Ishikawa (cell line): ENCODE measurements at regions not wholly inside any gene's neighbourhood (a gene's known extent, or its start where the extent isn't known, plus 50 kb on each side); places are given as distances from the start of the nearest gene placed in this dataset.

ENCODE experiments used
- CEBPB ChIP-seq: IDR thresholded peaks from 2 replicates; pipeline ENCODE4 v1.6.1; 2012
- CREB1 ChIP-seq: IDR thresholded peaks from 2 replicates; pipeline ENCODE4 v1.6.1; 2012; ENCODE audit warnings: low read depth
- EGR1 ChIP-seq: IDR thresholded peaks from 2 replicates; pipeline ENCODE4 v1.6.1; 2012
- EP300 ChIP-seq: IDR thresholded peaks from 2 replicates; pipeline ENCODE4 v1.6.1; 2012; ENCODE audit warnings: borderline replicate concordance
- FOXM1 ChIP-seq: IDR thresholded peaks from 2 replicates; pipeline ENCODE4 v1.6.1; 2012; ENCODE audit warnings: low read depth, borderline replicate concordance
- MAX ChIP-seq: IDR thresholded peaks from 2 replicates; pipeline ENCODE4 v1.6.1; 2012
- NFIC ChIP-seq: IDR thresholded peaks from 2 replicates; pipeline ENCODE4 v1.6.1; 2012
- RAD21 ChIP-seq: IDR thresholded peaks from 2 replicates; pipeline ENCODE4 v1.6.1; 2012; ENCODE audit warnings: low read depth
- REST ChIP-seq: IDR thresholded peaks from 2 replicates; pipeline ENCODE4 v1.6.1; 2012; ENCODE audit warnings: low read depth, mild to moderate bottlenecking
- TAF1 ChIP-seq: IDR thresholded peaks from 2 replicates; pipeline ENCODE4 v1.6.1; 2012; ENCODE audit warnings: low read depth, mild to moderate bottlenecking
- TCF12 ChIP-seq: IDR thresholded peaks from 2 replicates; pipeline ENCODE4 v1.6.1; 2012; ENCODE audit warnings: low read depth
- TEAD4 ChIP-seq: IDR thresholded peaks from 2 replicates; pipeline ENCODE4 v1.6.1; 2012
- USF1 ChIP-seq: IDR thresholded peaks from 2 replicates; pipeline ENCODE4 v1.6.1; 2012
- YY1 ChIP-seq: IDR thresholded peaks from 2 replicates; pipeline ENCODE4 v1.6.1; 2012; ENCODE audit warnings: low read depth
- ZBTB7A ChIP-seq: IDR thresholded peaks from 2 replicates; pipeline ENCODE4 v1.6.1; 2012; ENCODE audit warnings: low read depth

GRCh38 chr2:142502402-142502801 is 371.6 kb upstream of the LRP1B start:
- TF ChIP-seq USF1 (no peak), TEAD4 (no peak), ZBTB7A (no peak)

GRCh38 chr2:142495141-142495540 is 364.3 kb upstream of the LRP1B start:
- TF ChIP-seq CREB1 (no peak), USF1 (no peak), FOXM1 (no peak), EP300 (no peak), REST (no peak), RAD21 (no peak), TEAD4 (no peak), EGR1 (no peak), YY1 (no peak)

- TF ChIP-seq TEAD4 (no peak), REST (no peak), FOXM1 (no peak), CEBPB (no peak), USF1 (no peak), RAD21 (no peak), EP300 (no peak), EGR1 (no peak), CREB1 (no peak)
Observed at GRCh38 chr2:142484111-142484510, 353.3 kb upstream of the LRP1B start.

GRCh38 chr2:142483653-142484052 is 352.8 kb upstream of the LRP1B start:
- TF ChIP-seq TCF12 (no peak), FOXM1 (no peak), TAF1 (no peak), TEAD4 (no peak), RAD21 (no peak), REST (no peak), ZBTB7A (no peak), EGR1 (no peak), YY1 (no peak), CREB1 (no peak), USF1 (no peak), EP300 (no peak), NFIC (no peak), CEBPB (no peak), MAX (no peak)
